Pulmonary artery endothelial cell (primary cell): ENCODE measurements at regions not wholly inside any gene's neighbourhood (a gene's known extent, or its start where the extent isn't known, plus 50 kb on each side); places are given as distances from the start of the nearest gene placed in this dataset.
"Not testable (repeated sequence)": the region's sequence is repeated elsewhere in the genome, so short reads cannot be mapped to it uniquely, and the experiment has no call there.

Source experiments
- DNase-seq: peaks from one replicate; pipeline ENCODE4 v3.0.0-alpha.2; 2011; ENCODE audit warnings: low read depth, low spot score

GRCh38 chr14:55845963-55846825 is 266.2 kb downstream of the KTN1 start:
- DNase-seq: no peak

- DNase-seq: no peak
Measured at GRCh38 chr14:55846826-55847446, 266.9 kb downstream of the KTN1 start.

- no peak for DNase-seq
Measured at GRCh38 chr14:55847766-55848165, 267.8 kb downstream of the KTN1 start.

- no peak for DNase-seq
Measured at GRCh38 chr14:55848964-55849363, 269.0 kb downstream of the KTN1 start.

- DNase-seq: no peak
Measured at GRCh38 chr14:55849833-55850232, 268.4 kb upstream of the PELI2 start.

GRCh38 chr14:55850825-55851241 is 267.4 kb upstream of the PELI2 start:
- no peak for DNase-seq

GRCh38 chr14:55851301-55851700 is 266.9 kb upstream of the PELI2 start:
- peak; percentile 19 for DNase-seq

GRCh38 chr14:55851961-55852360 is 266.2 kb upstream of the PELI2 start:
- DNase-seq: no peak

GRCh38 chr14:55855751-55856150 is 262.5 kb upstream of the PELI2 start:
- no peak for DNase-seq

GRCh38 chr14:55858604-55859003 is 259.6 kb upstream of the PELI2 start:
- no peak for DNase-seq

- DNase-seq: not testable (repeated sequence)
Measured at GRCh38 chr14:55861561-55861960, 256.6 kb upstream of the PELI2 start.

- no peak for DNase-seq
Measured at GRCh38 chr14:55864890-55865655, 253.1 kb upstream of the PELI2 start.

- DNase-seq: no peak
Measured at GRCh38 chr14:55867311-55867710, 250.9 kb upstream of the PELI2 start.

GRCh38 chr14:55867719-55868118 is 250.5 kb upstream of the PELI2 start:
- DNase-seq: no peak

- DNase-seq: no peak
Measured at GRCh38 chr14:55869397-55870049, 248.7 kb upstream of the PELI2 start.

GRCh38 chr14:55873169-55873568 is 245.0 kb upstream of the PELI2 start:
- no peak for DNase-seq

GRCh38 chr14:55874785-55875184 is 243.4 kb upstream of the PELI2 start:
- no peak for DNase-seq

- DNase-seq: no peak
Measured at GRCh38 chr14:55877942-55878341, 240.3 kb upstream of the PELI2 start.

- no peak for DNase-seq
Measured at GRCh38 chr14:55881577-55882241, 236.5 kb upstream of the PELI2 start.

GRCh38 chr14:55884819-55885218 is 233.4 kb upstream of the PELI2 start:
- DNase-seq: no peak

GRCh38 chr14:55889124-55889523 is 229.1 kb upstream of the PELI2 start:
- no peak for DNase-seq
